HL-60 (cell line): ENCODE measurements at regions not wholly inside any gene's neighbourhood (a gene's known extent, or its start where the extent isn't known, plus 50 kb on each side); places are given as distances from the start of the nearest gene placed in this dataset.

ENCODE experiments used
- DNase-seq, 2 experiments: peaks; one replicate each; pipeline ENCODE4 v3.0.0-alpha.2; 2010 to 2020; ENCODE audit warnings: low read depth in 1 of 2, low spot score in 1 of 2
- H3K27ac ChIP-seq: fragments of 250-450 bp; sonication (Bioruptor Pico); replicated peaks from 2 replicates; pipeline ENCODE4 v1.5.1; 2020; ENCODE audit warnings: mild to moderate bottlenecking, moderate library complexity
- H3K27me3 ChIP-seq: fragments of 250-450 bp; sonication (Bioruptor Pico); 2 replicates; pipeline ENCODE4 v1.5.1; 2021; ENCODE audit warnings: mild to moderate bottlenecking, moderate library complexity; ENCODE audit not compliant: insufficient read depth, poor library complexity, severe bottlenecking
- H3K4me3 ChIP-seq: replicated peaks from 2 replicates; pipeline ENCODE4 v1.5.1; 2011; ENCODE audit warnings: mild to moderate bottlenecking, control low read depth, low read length; ENCODE audit not compliant: insufficient read depth
- CTCF ChIP-seq: IDR thresholded peaks from one replicate; pipeline ENCODE4 v1.5.1; 2011; ENCODE audit warnings: low read length, control low read depth, inconsistent platforms; ENCODE audit not compliant: insufficient read depth
- GABPA ChIP-seq: IDR thresholded peaks from 2 replicates; pipeline ENCODE4 v1.6.1; 2012; ENCODE audit warnings: low read depth
- POLR2AphosphoS5 ChIP-seq: IDR thresholded peaks from 2 replicates; pipeline ENCODE4 v1.6.1; 2012; ENCODE audit warnings: low read depth
- REST ChIP-seq: IDR thresholded peaks from 2 replicates; pipeline ENCODE4 v1.6.1; 2012; ENCODE audit warnings: low read depth; ENCODE audit not compliant: insufficient replicate concordance
- SPI1 ChIP-seq: IDR thresholded peaks from 2 replicates; pipeline ENCODE4 v1.6.1; 2012; ENCODE audit warnings: low read depth, mild to moderate bottlenecking, borderline replicate concordance

- no peak for DNase-seq
- Histone ChIP-seq H3K27ac (no peak overlapping the region), H3K27me3 (no peaks in the 10 kb centered on the region), H3K4me3 (no peak overlapping the region)
- TF ChIP-seq CTCF (no peak), GABPA (no peak), SPI1 (no peak), POLR2AphosphoS5 (no peak), REST (no peak)
Measured at GRCh38 chr2:2749206-2749598, 418.1 kb upstream of the MYT1L start.

GRCh38 chr2:2748399-2749205 is 417.5 kb upstream of the MYT1L start:
- no peak for DNase-seq
- Histone ChIP-seq H3K27me3 (no peaks in the 10 kb centered on the region), H3K27ac (no peak overlapping the region), H3K4me3 (no peak overlapping the region)
- TF ChIP-seq SPI1 (no peak), CTCF (no peak), REST (no peak), POLR2AphosphoS5 (no peak), GABPA (no peak)

GRCh38 chr2:2747797-2748301 is 416.8 kb upstream of the MYT1L start:
- Histone ChIP-seq H3K27ac (no peak overlapping the region), H3K27me3 (no peaks in the 10 kb centered on the region), H3K4me3 (no peak overlapping the region)
- DNase-seq, result no peak
- TF ChIP-seq SPI1, result no peak
- no peak for TF ChIP-seq CTCF
- TF ChIP-seq GABPA, result no peak
- TF ChIP-seq REST, result no peak
- no peak for TF ChIP-seq POLR2AphosphoS5
